HUES64 (cell line): ENCODE measurements at regions not wholly inside any gene's neighbourhood (a gene's known extent, or its start where the extent isn't known, plus 50 kb on each side); places are given as distances from the start of the nearest gene placed in this dataset.

Experiments used
- H3K27ac ChIP-seq: 2 replicates; pipeline ENCODE4 v1.7.0; 2013; ENCODE audit warnings: low read depth, low read length, inconsistent platforms
- H3K27me3 ChIP-seq: 2 replicates; pipeline ENCODE4 v1.6.1; 2013; ENCODE audit warnings: mild to moderate bottlenecking, low read length; ENCODE audit not compliant: insufficient read depth
- H3K36me3 ChIP-seq: 2 replicates; pipeline ENCODE4 v1.6.1; 2013; ENCODE audit warnings: mild to moderate bottlenecking, low read length; ENCODE audit not compliant: insufficient read depth
- H3K4me1 ChIP-seq: 2 replicates; pipeline ENCODE4 v1.6.1; 2013; ENCODE audit warnings: mild to moderate bottlenecking, low read length, moderate library complexity; ENCODE audit not compliant: insufficient read depth
- H3K4me3 ChIP-seq: 2 replicates; pipeline ENCODE4 v1.5.1; 2013; ENCODE audit warnings: mild to moderate bottlenecking, low read length, moderate library complexity
- H3K9ac ChIP-seq: 2 replicates; pipeline ENCODE4 v1.6.1; 2013; ENCODE audit warnings: mild to moderate bottlenecking, low read depth, low read length
- H3K9me3 ChIP-seq: 2 replicates; pipeline ENCODE4 v1.6.1; 2013; ENCODE audit warnings: low read depth, low read length; ENCODE audit not compliant: insufficient read depth
- WGBS: fragments of 150-250, 120-280 bp; methylation state at CpG from one replicate; pipeline ENCODE4 v1.1.7; 2013; ENCODE audit warnings: missing lambda C conversion rate; 5-methylcytosine and 5-hydroxymethylcytosine counted together

GRCh38 chr3:64464955-64465354 is 222.8 kb downstream of the ADAMTS9 start:
- H3K4me1 ChIP-seq = peaks cover 11% of the 10 kb centered on the region
- no peak overlapping the region for H3K27ac ChIP-seq
- H3K9ac ChIP-seq = no peak overlapping the region
- no peaks in the 10 kb centered on the region for H3K27me3 ChIP-seq
- WGBS = 93% methylated on average over 5 of the region's 6 CpGs
- H3K9me3 ChIP-seq = no peaks in the 10 kb centered on the region
- H3K36me3 ChIP-seq = no peaks in the 10 kb centered on the region
- H3K4me3 ChIP-seq = no peak overlapping the region

- Histone ChIP-seq H3K27ac (no peak overlapping the region), H3K4me1 (peaks cover 16% of the 10 kb centered on the region), H3K27me3 (no peaks in the 10 kb centered on the region), H3K36me3 (no peaks in the 10 kb centered on the region), H3K4me3 (no peak overlapping the region), H3K9me3 (no peaks in the 10 kb centered on the region), H3K9ac (no peak overlapping the region)
- 82% methylated on average over 4 of the region's 4 CpGs for WGBS
These were observed 223.8 kb downstream of the ADAMTS9 start for GRCh38 chr3:64463981-64464380.

GRCh38 chr3:64462203-64462602 is 225.6 kb downstream of the ADAMTS9 start:
- H3K4me3 ChIP-seq = no peak overlapping the region
- no peak overlapping the region for H3K9ac ChIP-seq
- 87% methylated on average over 5 of the region's 5 CpGs for WGBS
- H3K27ac ChIP-seq = no peak overlapping the region
- H3K4me1 ChIP-seq = peaks cover 17% of the 10 kb centered on the region
- H3K9me3 ChIP-seq = no peaks in the 10 kb centered on the region
- no peaks in the 10 kb centered on the region for H3K27me3 ChIP-seq
- no peaks in the 10 kb centered on the region for H3K36me3 ChIP-seq

- Histone ChIP-seq H3K9ac (no peak overlapping the region), H3K4me3 (no peak overlapping the region), H3K27ac (no peak overlapping the region), H3K9me3 (no peaks in the 10 kb centered on the region), H3K36me3 (no peaks in the 10 kb centered on the region), H3K4me1 (peaks cover 29% of the 10 kb centered on the region), H3K27me3 (no peaks in the 10 kb centered on the region)
- 93% methylated on average over 5 of the region's 5 CpGs for WGBS
These were observed 226.9 kb downstream of the ADAMTS9 start for GRCh38 chr3:64460877-64461276.

GRCh38 chr3:64460141-64460730 is 227.6 kb downstream of the ADAMTS9 start:
- Histone ChIP-seq H3K27ac (peak overlapping the region; percentile 22; the same call in 1 of the 2 replicates), H3K9me3 (no peaks in the 10 kb centered on the region), H3K36me3 (no peaks in the 10 kb centered on the region), H3K9ac (no peak overlapping the region), H3K4me3 (no peak overlapping the region), H3K4me1 (peaks cover 29% of the 10 kb centered on the region), H3K27me3 (no peaks in the 10 kb centered on the region)
- WGBS = 43% methylated on average over 1 of the region's 1 CpG

GRCh38 chr3:64459711-64460110 is 228.1 kb downstream of the ADAMTS9 start:
- Histone ChIP-seq H3K27ac (peak overlapping the region; percentile 22; the same call in 1 of the 2 replicates), H3K4me1 (peaks cover 29% of the 10 kb centered on the region), H3K4me3 (no peak overlapping the region), H3K36me3 (no peaks in the 10 kb centered on the region), H3K9ac (no peak overlapping the region), H3K27me3 (no peaks in the 10 kb centered on the region), H3K9me3 (no peaks in the 10 kb centered on the region)
- WGBS = 79% methylated on average over 3 of the region's 4 CpGs

GRCh38 chr3:64457811-64458210 is 230.0 kb downstream of the ADAMTS9 start:
- WGBS = 95% methylated on average over 4 of the region's 5 CpGs

GRCh38 chr3:64456674-64457073 is 231.1 kb downstream of the ADAMTS9 start:
- Histone ChIP-seq H3K4me3 (no peak overlapping the region), H3K27me3 (no peaks in the 10 kb centered on the region), H3K4me1 (peaks cover 25% of the 10 kb centered on the region), H3K36me3 (no peaks in the 10 kb centered on the region), H3K9ac (no peak overlapping the region), H3K9me3 (no peaks in the 10 kb centered on the region), H3K27ac (no peak overlapping the region)
- 33% methylated on average over 2 of the region's 2 CpGs for WGBS

More at GRCh38 chr3:64457811-64458210, 230.0 kb downstream of the ADAMTS9 start:
- H3K36me3 ChIP-seq = no peaks in the 10 kb centered on the region
- H3K4me1 ChIP-seq = peaks cover 32% of the 10 kb centered on the region
- no peak overlapping the region for H3K4me3 ChIP-seq
- H3K9me3 ChIP-seq = no peaks in the 10 kb centered on the region
- no peaks in the 10 kb centered on the region for H3K27me3 ChIP-seq
- H3K9ac ChIP-seq = no peak overlapping the region
- no peak overlapping the region for H3K27ac ChIP-seq

- Histone ChIP-seq H3K27me3 (no peaks in the 10 kb centered on the region), H3K9ac (no peak overlapping the region), H3K36me3 (no peaks in the 10 kb centered on the region), H3K27ac (no peak overlapping the region), H3K4me3 (no peak overlapping the region), H3K9me3 (no peaks in the 10 kb centered on the region), H3K4me1 (peaks cover 31% of the 10 kb centered on the region)
These were observed 230.1 kb upstream of the PRICKLE2 start for GRCh38 chr3:64455351-64455750.

- Histone ChIP-seq H3K36me3 (no peaks in the 10 kb centered on the region), H3K4me3 (no peak overlapping the region), H3K9me3 (no peaks in the 10 kb centered on the region), H3K4me1 (peaks cover 28% of the 10 kb centered on the region), H3K27me3 (no peaks in the 10 kb centered on the region), H3K9ac (no peak overlapping the region), H3K27ac (no peak overlapping the region)
- 92% methylated on average over 5 of the region's 5 CpGs for WGBS
These were observed 229.5 kb upstream of the PRICKLE2 start for GRCh38 chr3:64454768-64455167.

GRCh38 chr3:64454179-64454578 is 228.9 kb upstream of the PRICKLE2 start:
- Histone ChIP-seq H3K9me3 (no peaks in the 10 kb centered on the region), H3K27ac (no peak overlapping the region), H3K4me1 (peaks cover 25% of the 10 kb centered on the region; the same call in 1 of the 2 replicates), H3K36me3 (no peaks in the 10 kb centered on the region), H3K9ac (no peak overlapping the region), H3K4me3 (no peak overlapping the region), H3K27me3 (no peaks in the 10 kb centered on the region)
- WGBS = 79% methylated on average over 3 of the region's 3 CpGs
